Hepatocyte (in vitro differentiated cells): ENCODE measurements at regions not wholly inside any gene's neighbourhood (a gene's known extent, or its start where the extent isn't known, plus 50 kb on each side); places are given as distances from the start of the nearest gene placed in this dataset.

Source experiments
- DNase-seq: peaks from one replicate; pipeline ENCODE4 v3.0.0-alpha.2; 2016; ENCODE audit warnings: low spot score
- H2AFZ ChIP-seq: fragments of 200-600 bp; sonication (generic); 2 replicates; pipeline ENCODE4 v1.6.0; 2016; ENCODE audit warnings: antibody characterized with exemption, mild to moderate bottlenecking
- H3K27ac ChIP-seq: fragments of 200-600 bp; sonication (generic); 2 replicates; pipeline ENCODE4 v1.5.1; 2016; ENCODE audit warnings: mild to moderate bottlenecking
- H3K27me3 ChIP-seq: fragments of 200-600 bp; sonication (generic); 2 replicates; pipeline ENCODE4 v1.6.1; 2016
- H3K36me3 ChIP-seq: fragments of 200-600 bp; sonication (generic); replicated peaks from 2 replicates; pipeline ENCODE4 v1.5.1; 2016; ENCODE audit warnings: low read depth; ENCODE audit not compliant: insufficient read depth
- H3K4me1 ChIP-seq: fragments of 200-600 bp; sonication (generic); 2 replicates; pipeline ENCODE4 v1.5.1; 2016; ENCODE audit warnings: mild to moderate bottlenecking, moderate library complexity; ENCODE audit not compliant: insufficient read depth
- H3K4me2 ChIP-seq: fragments of 200-600 bp; sonication (generic); 2 replicates; pipeline ENCODE4 v1.6.0; 2016
- H3K4me3 ChIP-seq: fragments of 200-600 bp; sonication (generic); 2 replicates; pipeline ENCODE4 v1.5.1; 2016; ENCODE audit warnings: mild to moderate bottlenecking
- H3K79me2 ChIP-seq: fragments of 200-600 bp; sonication (generic); 2 replicates; pipeline ENCODE4 v1.6.0; 2017; ENCODE audit warnings: mild to moderate bottlenecking
- H3K9me2 ChIP-seq: fragments of 200-600 bp; sonication (generic); replicated peaks from 2 replicates; pipeline ENCODE4 v1.6.0; 2017; ENCODE audit warnings: mild to moderate bottlenecking; ENCODE audit not compliant: insufficient read depth
- H3K9me3 ChIP-seq: fragments of 200-600 bp; sonication (generic); 2 replicates; pipeline ENCODE4 v1.5.1; 2016; ENCODE audit warnings: low read depth, mild to moderate bottlenecking
- H4K20me1 ChIP-seq: fragments of 200-600 bp; sonication (generic); 2 replicates; pipeline ENCODE4 v1.6.0; 2016; ENCODE audit warnings: mild to moderate bottlenecking; ENCODE audit not compliant: insufficient read depth, poor library complexity, severe bottlenecking
- EZH2 ChIP-seq: fragments of 200-600 bp; sonication (generic); IDR thresholded peaks from 2 replicates; pipeline ENCODE4 v1.6.1; 2016; ENCODE audit warnings: antibody characterized with exemption, mild to moderate bottlenecking, borderline replicate concordance
- EZH2phosphoT487 ChIP-seq: fragments of 200-600 bp; sonication (generic); IDR thresholded peaks from one replicate; pipeline ENCODE4 v1.6.1; 2018; ENCODE audit warnings: antibody characterized with exemption, mild to moderate bottlenecking, low read depth, moderate library complexity; ENCODE audit not compliant: unreplicated experiment, severe bottlenecking
- WGBS: methylation state at CpG from one replicate; pipeline ENCODE4 v1.1.6; 2016; ENCODE audit warnings: low lambda C conversion rate; ENCODE audit errors: missing lambda C conversion rate; 5-methylcytosine and 5-hydroxymethylcytosine counted together
- TF ChIP-seq, protein P1 (sequence below): fragments of 200-600 bp; sonication (generic); IDR thresholded peaks from 2 replicates; pipeline ENCODE4 v1.5.1; 2016; ENCODE audit warnings: antibody characterized with exemption, mild to moderate bottlenecking; ENCODE audit not compliant: poor library complexity

DNA sequence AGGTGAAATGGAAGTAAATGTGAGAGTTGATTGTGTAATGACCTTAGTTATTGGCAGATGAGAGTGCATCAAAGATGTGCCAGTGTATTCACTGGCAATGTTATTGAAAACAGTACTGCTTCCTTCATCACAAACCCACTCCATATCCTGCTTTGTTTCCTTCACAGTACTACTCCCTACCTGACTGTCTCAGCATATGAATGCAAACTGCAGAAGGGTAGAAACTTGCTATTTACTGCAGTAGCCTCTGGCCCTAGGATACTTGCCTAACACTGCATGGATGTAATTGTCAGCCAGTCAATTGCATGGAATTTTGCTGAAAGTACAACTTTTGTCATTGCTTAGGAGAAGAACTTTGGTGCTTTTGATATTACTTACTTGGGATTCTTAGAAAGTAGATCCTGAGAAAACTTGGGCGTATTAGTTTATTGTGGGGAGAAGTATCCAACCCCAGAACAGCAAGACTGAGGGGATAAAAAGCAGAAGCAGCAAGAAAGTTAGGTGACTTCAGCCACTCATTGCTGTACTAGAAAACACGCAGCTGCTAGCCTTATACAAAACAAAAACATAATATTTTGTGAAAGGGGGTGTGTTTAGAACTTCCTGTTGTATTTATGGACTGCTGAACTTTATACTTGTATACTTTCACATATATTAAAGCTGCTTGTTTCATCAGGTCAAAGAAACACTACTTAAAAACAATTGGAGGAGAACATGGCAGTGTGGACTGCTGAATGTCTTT, 219.0 kb downstream of the CCNG2 start:
- peaks cover 7% of the 10 kb centered on the region for H3K27me3 ChIP-seq
- no peaks in the 10 kb centered on the region for H3K4me1 ChIP-seq
- H3K4me3 ChIP-seq: no peak overlapping the region
- no peak overlapping the region for H3K4me2 ChIP-seq
- H3K9me3 ChIP-seq: no peaks in the 10 kb centered on the region
- no peaks in the 10 kb centered on the region for H3K36me3 ChIP-seq
- H3K27ac ChIP-seq: no peak overlapping the region
- TF ChIP-seq EZH2 (no peak), EZH2phosphoT487 (no peak)
- TF ChIP-seq, protein P1, sequence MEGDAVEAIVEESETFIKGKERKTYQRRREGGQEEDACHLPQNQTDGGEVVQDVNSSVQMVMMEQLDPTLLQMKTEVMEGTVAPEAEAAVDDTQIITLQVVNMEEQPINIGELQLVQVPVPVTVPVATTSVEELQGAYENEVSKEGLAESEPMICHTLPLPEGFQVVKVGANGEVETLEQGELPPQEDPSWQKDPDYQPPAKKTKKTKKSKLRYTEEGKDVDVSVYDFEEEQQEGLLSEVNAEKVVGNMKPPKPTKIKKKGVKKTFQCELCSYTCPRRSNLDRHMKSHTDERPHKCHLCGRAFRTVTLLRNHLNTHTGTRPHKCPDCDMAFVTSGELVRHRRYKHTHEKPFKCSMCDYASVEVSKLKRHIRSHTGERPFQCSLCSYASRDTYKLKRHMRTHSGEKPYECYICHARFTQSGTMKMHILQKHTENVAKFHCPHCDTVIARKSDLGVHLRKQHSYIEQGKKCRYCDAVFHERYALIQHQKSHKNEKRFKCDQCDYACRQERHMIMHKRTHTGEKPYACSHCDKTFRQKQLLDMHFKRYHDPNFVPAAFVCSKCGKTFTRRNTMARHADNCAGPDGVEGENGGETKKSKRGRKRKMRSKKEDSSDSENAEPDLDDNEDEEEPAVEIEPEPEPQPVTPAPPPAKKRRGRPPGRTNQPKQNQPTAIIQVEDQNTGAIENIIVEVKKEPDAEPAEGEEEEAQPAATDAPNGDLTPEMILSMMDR: no peak
- 88% methylated on average over 2 of the region's 2 CpGs for WGBS
- no peaks in the 10 kb centered on the region for H3K9me2 ChIP-seq
- no peak overlapping the region for H2AFZ ChIP-seq
- H3K79me2 ChIP-seq: no peaks in the 10 kb centered on the region
- no peak for DNase-seq
- H4K20me1 ChIP-seq: no peaks in the 10 kb centered on the region

DNA sequence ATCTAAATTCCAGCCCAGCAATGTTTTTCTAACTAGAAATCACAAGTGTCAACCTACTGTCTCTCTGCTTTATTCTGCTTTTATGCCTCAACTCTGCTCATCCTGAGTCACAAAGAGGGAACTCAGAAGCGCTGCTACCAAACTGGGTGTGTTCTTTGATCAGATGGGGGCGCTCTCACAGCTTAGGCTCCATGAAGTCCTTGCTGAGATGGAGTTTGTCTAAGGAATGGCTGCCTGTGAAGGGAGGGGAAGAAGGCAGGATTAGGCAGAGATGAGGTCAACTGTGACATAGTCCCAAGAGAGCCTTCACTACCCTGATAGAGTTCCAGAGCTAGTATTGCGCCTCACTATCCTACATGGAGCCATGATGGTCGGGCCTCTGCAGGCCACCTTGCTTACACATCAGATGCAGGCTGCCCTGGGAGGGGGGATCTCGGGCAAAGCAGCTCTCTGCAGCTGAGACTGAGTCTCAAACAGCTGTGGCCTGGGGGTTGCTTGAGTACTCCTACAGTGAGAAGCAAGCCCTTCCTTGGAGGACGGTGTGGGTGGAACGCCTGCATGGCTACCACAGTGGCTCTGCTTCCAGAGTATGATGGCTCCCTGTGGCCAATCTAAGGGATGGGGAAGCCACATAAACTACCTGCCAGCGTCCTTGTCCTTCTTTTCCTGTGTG, 219.9 kb downstream of the CCNG2 start:
- H3K79me2 ChIP-seq: no peaks in the 10 kb centered on the region
- DNase-seq: no peak
- H3K27me3 ChIP-seq: peaks cover 7% of the 10 kb centered on the region
- TF ChIP-seq EZH2phosphoT487 (no peak), EZH2 (no peak)
- TF ChIP-seq, protein P1: no peak
- no peak overlapping the region for H2AFZ ChIP-seq
- no peaks in the 10 kb centered on the region for H3K36me3 ChIP-seq
- no peaks in the 10 kb centered on the region for H3K4me1 ChIP-seq
- H4K20me1 ChIP-seq: no peaks in the 10 kb centered on the region
- H3K9me2 ChIP-seq: no peaks in the 10 kb centered on the region
- H3K27ac ChIP-seq: no peak overlapping the region
- no peak overlapping the region for H3K4me2 ChIP-seq
- H3K9me3 ChIP-seq: no peaks in the 10 kb centered on the region
- 63% methylated on average over 8 of the region's 8 CpGs for WGBS
- H3K4me3 ChIP-seq: no peak overlapping the region

DNA sequence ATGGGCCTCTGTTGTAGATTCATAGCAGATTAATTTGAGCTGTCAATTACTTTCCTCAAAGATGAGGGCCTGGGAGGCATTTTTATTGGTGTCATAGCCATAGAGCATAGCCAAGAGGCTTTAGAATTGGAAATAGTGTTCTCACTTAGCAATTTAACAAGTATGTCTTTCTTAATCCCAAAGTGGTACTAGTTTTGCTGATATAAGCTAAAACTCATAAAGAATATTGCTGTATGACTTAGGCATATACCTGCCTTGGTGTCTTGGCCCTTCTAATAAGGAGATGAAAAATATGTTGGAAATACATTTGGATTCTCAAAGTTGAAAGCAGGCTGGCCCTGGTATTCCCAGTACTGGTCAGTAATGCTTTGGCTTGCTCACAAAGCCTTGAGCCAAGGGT, 221.5 kb upstream of the CXCL13 start:
- Histone ChIP-seq H3K4me2 (no peak overlapping the region), H3K4me1 (no peaks in the 10 kb centered on the region), H2AFZ (no peak overlapping the region), H3K4me3 (no peak overlapping the region), H3K79me2 (no peaks in the 10 kb centered on the region), H3K27me3 (peaks cover 7% of the 10 kb centered on the region), H3K36me3 (no peaks in the 10 kb centered on the region), H4K20me1 (no peaks in the 10 kb centered on the region), H3K9me3 (no peaks in the 10 kb centered on the region), H3K27ac (no peak overlapping the region), H3K9me2 (no peaks in the 10 kb centered on the region)
- DNase-seq: no peak
- TF ChIP-seq, protein P1: no peak
- TF ChIP-seq EZH2 (no peak), EZH2phosphoT487 (no peak)
